ENCODE measurements at regions not wholly inside any gene's neighbourhood (a gene's known extent, or its start where the extent isn't known, plus 50 kb on each side); places are given as distances from the start of the nearest gene placed in this dataset.
A peak's percentile ranks its signal among the peaks of the same experiment; 100 is the strongest.

- intact Hi-C loops (cut with DNase I), result no loop called here
- TF ChIP-seq, protein P1, sequence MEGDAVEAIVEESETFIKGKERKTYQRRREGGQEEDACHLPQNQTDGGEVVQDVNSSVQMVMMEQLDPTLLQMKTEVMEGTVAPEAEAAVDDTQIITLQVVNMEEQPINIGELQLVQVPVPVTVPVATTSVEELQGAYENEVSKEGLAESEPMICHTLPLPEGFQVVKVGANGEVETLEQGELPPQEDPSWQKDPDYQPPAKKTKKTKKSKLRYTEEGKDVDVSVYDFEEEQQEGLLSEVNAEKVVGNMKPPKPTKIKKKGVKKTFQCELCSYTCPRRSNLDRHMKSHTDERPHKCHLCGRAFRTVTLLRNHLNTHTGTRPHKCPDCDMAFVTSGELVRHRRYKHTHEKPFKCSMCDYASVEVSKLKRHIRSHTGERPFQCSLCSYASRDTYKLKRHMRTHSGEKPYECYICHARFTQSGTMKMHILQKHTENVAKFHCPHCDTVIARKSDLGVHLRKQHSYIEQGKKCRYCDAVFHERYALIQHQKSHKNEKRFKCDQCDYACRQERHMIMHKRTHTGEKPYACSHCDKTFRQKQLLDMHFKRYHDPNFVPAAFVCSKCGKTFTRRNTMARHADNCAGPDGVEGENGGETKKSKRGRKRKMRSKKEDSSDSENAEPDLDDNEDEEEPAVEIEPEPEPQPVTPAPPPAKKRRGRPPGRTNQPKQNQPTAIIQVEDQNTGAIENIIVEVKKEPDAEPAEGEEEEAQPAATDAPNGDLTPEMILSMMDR (IDR thresholded peaks at IDR 0.05; ENCODE audit: borderline replicate concordance, extremely low read depth, insufficient read depth), result no peak
Measured at GRCh38 chr22:27388090-27388600, 413.4 kb downstream of the MN1 start.

DNA sequence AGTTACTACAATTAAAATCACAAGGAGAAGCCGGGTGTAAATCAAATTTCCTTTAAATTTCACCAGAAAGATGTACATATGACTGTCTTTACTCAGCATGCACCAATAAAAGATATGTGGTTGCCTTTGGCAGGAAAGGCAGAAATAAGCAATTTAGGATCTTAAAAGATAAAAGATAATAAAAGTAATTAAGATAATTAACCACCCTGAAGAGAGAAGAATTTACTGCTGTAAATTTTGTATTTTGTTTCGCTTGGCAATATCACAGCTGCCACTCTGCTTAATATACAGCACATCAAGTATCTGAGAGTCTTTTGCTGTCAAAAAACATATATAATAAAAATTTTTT lies 411.9 kb downstream of the MN1 start:
- DNase-seq, result no peak
- no peak overlapping the region for H3K27ac ChIP-seq (ENCODE audit: low read depth in 2 of 2, low read length in 2 of 2)
- no peaks in the 10 kb centered on the region for H3K36me3 ChIP-seq (ENCODE audit: control insufficient read depth in 2 of 3, insufficient read depth in 3 of 3, low read length in 3 of 3)
- intact Hi-C loops (cut with DNase I), result no loop called here
- TF ChIP-seq, protein P1 (IDR thresholded peaks at IDR 0.05; ENCODE audit: borderline replicate concordance, extremely low read depth, insufficient read depth), result no peak
- H3K4me3 ChIP-seq (ENCODE audit: low read length in 3 of 3), result no peak overlapping the region
- no peaks in the 10 kb centered on the region for H3K9me3 ChIP-seq (ENCODE audit: control insufficient read depth in 2 of 3, insufficient read depth in 1 of 3, low read length in 3 of 3)
- FAIRE-seq, result no peak
- H3K27me3 ChIP-seq (ENCODE audit: control insufficient read depth, insufficient read depth, low read length), result no peaks in the 10 kb centered on the region
- no peak overlapping the region for H3K9ac ChIP-seq (ENCODE audit: low read length in 3 of 3)
- no peaks in the 10 kb centered on the region for H3K4me1 ChIP-seq (ENCODE audit: control insufficient read depth in 2 of 3, insufficient read depth in 2 of 3, low read depth in 1 of 3, low read length in 3 of 3)

More at GRCh38 chr22:27388090-27388600, 413.4 kb downstream of the MN1 start:
- H3K27me3 ChIP-seq (ENCODE audit: control insufficient read depth, insufficient read depth, low read length), result no peaks in the 10 kb centered on the region
- H3K4me1 ChIP-seq (ENCODE audit: control insufficient read depth in 2 of 3, insufficient read depth in 2 of 3, low read depth in 1 of 3, low read length in 3 of 3), result no peaks in the 10 kb centered on the region
- H3K4me3 ChIP-seq (ENCODE audit: low read length in 3 of 3), result no peak overlapping the region
- no peaks in the 10 kb centered on the region for H3K9me3 ChIP-seq (ENCODE audit: control insufficient read depth in 2 of 3, insufficient read depth in 1 of 3, low read length in 3 of 3)
- no peaks in the 10 kb centered on the region for H3K36me3 ChIP-seq (ENCODE audit: control insufficient read depth in 2 of 3, insufficient read depth in 3 of 3, low read length in 3 of 3)
- H3K27ac ChIP-seq (ENCODE audit: low read depth in 2 of 2, low read length in 2 of 2), result no peak overlapping the region
- no peak overlapping the region for H3K9ac ChIP-seq (ENCODE audit: low read length in 3 of 3)
- DNase-seq, result no peak
- no peak for FAIRE-seq

DNA sequence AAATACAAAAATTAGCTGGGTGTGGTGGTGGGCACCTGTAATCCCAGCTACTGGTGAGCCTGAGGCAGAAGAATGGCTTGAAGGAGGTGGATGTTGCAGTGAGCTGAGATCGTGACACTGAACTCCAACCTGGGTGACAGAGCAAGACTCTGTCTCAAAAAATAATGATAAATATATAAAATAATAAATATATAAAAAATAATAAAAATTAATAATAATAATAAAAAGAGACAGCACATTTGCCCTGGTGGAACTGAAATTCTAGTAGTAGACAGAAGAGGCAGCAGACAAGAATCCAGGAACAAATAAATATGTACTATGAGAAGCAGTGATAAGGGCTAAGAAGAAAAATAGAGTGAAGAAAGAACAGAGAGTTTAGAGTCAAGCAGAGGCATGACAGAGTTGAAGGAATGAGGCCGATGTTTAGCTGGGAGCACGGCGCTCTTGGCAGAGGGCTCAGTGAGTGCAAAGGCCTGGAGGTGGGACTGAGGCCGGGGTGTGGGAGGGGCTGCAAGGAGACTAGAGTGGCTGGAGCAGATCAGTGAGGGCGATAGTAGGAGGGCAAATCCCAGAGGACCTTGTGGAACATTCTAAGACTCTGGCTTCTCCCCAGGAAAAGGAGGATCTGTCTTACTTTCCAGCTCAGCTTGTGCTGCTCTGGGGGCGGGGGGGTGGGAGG lies 410.3 kb downstream of the MN1 start:
- FAIRE-seq, result no peak

More for the DNA sequence above, 410.3 kb downstream of the MN1 start:
- TF ChIP-seq, protein P1 (IDR thresholded peaks at IDR 0.05; ENCODE audit: borderline replicate concordance, extremely low read depth, insufficient read depth), result no peak
- H3K9me3 ChIP-seq (ENCODE audit: control insufficient read depth in 2 of 3, insufficient read depth in 1 of 3, low read length in 3 of 3), result no peaks in the 10 kb centered on the region
- H3K36me3 ChIP-seq (ENCODE audit: control insufficient read depth in 2 of 3, insufficient read depth in 3 of 3, low read length in 3 of 3), result no peaks in the 10 kb centered on the region
- H3K27ac ChIP-seq (ENCODE audit: low read depth in 2 of 2, low read length in 2 of 2), result no peak overlapping the region
- H3K4me1 ChIP-seq (ENCODE audit: control insufficient read depth in 2 of 3, insufficient read depth in 2 of 3, low read depth in 1 of 3, low read length in 3 of 3), result no peaks in the 10 kb centered on the region
- no peak overlapping the region for H3K4me3 ChIP-seq (ENCODE audit: low read length in 3 of 3)
- intact Hi-C loops (cut with DNase I), result no loop called here
- no peak overlapping the region for H3K9ac ChIP-seq (ENCODE audit: low read length in 3 of 3)
- peak in 3 of 5 donors; percentile 37 to 91 (median 58) for DNase-seq
- H3K27me3 ChIP-seq (ENCODE audit: control insufficient read depth, insufficient read depth, low read length), result no peaks in the 10 kb centered on the region

Measured in kidney (tissue), 13 donors.